HCT116 (cell line): ENCODE measurements at regions not wholly inside any gene's neighbourhood (a gene's known extent, or its start where the extent isn't known, plus 50 kb on each side); places are given as distances from the start of the nearest gene placed in this dataset.

Source experiments
- ELF1 ChIP-seq: IDR thresholded peaks from 2 replicates; pipeline ENCODE4 v1.6.1; 2012; ENCODE audit warnings: low read depth, borderline replicate concordance
- EZH2 ChIP-seq: fragments of 200-600 bp; sonication (generic); IDR thresholded peaks from 2 replicates; pipeline ENCODE4 v1.6.1; 2017; ENCODE audit warnings: antibody characterized with exemption, mixed run types
- JUND ChIP-seq: IDR thresholded peaks from 2 replicates; pipeline ENCODE4 v1.6.1; 2012
- POLR2A ChIP-seq: IDR thresholded peaks from 2 replicates; pipeline ENCODE4 v1.7.0; 2011; ENCODE audit warnings: borderline replicate concordance; ENCODE audit not compliant: insufficient read depth, insufficient read length; ENCODE audit errors: extremely low read depth
- POLR2AphosphoS5 ChIP-seq: IDR thresholded peaks from 2 replicates; pipeline ENCODE4 v1.6.1; 2011; ENCODE audit warnings: mild to moderate bottlenecking, low read depth, low read length, moderate library complexity
- SIN3A ChIP-seq: IDR thresholded peaks from 2 replicates; pipeline ENCODE4 v1.6.1; 2012; ENCODE audit warnings: low read depth
- SP1 ChIP-seq: IDR thresholded peaks from 2 replicates; pipeline ENCODE4 v1.6.1; 2012; ENCODE audit warnings: low read depth
- SRF ChIP-seq: IDR thresholded peaks from 2 replicates; pipeline ENCODE4 v1.6.1; 2012; ENCODE audit warnings: low read depth
- TCF7L2 ChIP-seq: IDR thresholded peaks from 2 replicates; pipeline ENCODE4 v1.7.0; 2011; ENCODE audit warnings: borderline replicate concordance, inconsistent platforms; ENCODE audit not compliant: insufficient read depth, insufficient read length; ENCODE audit errors: extremely low read depth
- TF ChIP-seq, protein P1 (sequence below): IDR thresholded peaks from 2 replicates; pipeline ENCODE4 v1.6.1; 2012
- TF ChIP-seq, protein P2 (sequence below), 3 experiments: fragments of 200-600 bp in 1 of 3; sonication (generic) in 1 of 3; IDR thresholded peaks in 2 of 3; conservative IDR thresholded peaks in 1 of 3; 2 replicates each; pipeline ENCODE4 v1.5.1; 2012 to 2017; ENCODE audit warnings: low read depth in 2 of 3, low read length in 2 of 3, antibody characterized with exemption in 1 of 3, borderline replicate concordance in 1 of 3, control low read depth in 1 of 3, mild to moderate bottlenecking in 1 of 3, mixed read lengths in 1 of 3, mixed run types in 1 of 3, moderate library complexity in 1 of 3; ENCODE audit not compliant: insufficient read depth in 1 of 3
- TF ChIP-seq, protein P3 (sequence below): IDR thresholded peaks from 2 replicates; pipeline ENCODE4 v1.6.1; 2012; ENCODE audit warnings: low read depth

DNA sequence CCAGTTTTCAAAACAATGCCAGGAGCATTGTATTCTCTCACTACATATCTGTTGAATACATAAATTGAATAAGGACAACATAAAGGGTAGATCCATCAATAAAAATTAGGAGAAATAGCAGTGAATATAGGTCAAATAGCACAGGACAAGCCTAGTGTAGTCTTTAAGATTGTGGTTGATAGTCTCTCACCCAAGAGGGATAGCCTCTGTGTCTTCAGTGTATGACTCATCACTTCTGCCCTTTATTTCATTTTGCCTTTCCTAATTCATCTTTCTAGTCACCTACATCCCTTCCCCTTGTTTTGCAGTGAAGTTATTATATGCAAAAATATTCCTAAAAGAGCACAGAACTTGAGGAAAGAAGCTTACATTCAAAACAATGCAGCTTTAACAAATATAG is 335.0 kb upstream of the TUSC1 start:
- TF ChIP-seq POLR2AphosphoS5 = no peak
- TF ChIP-seq, protein P1, sequence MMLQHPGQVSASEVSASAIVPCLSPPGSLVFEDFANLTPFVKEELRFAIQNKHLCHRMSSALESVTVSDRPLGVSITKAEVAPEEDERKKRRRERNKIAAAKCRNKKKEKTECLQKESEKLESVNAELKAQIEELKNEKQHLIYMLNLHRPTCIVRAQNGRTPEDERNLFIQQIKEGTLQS = no peak
- no peak for TF ChIP-seq EZH2
- TF ChIP-seq POLR2A = no peak
- TF ChIP-seq, protein P2, sequence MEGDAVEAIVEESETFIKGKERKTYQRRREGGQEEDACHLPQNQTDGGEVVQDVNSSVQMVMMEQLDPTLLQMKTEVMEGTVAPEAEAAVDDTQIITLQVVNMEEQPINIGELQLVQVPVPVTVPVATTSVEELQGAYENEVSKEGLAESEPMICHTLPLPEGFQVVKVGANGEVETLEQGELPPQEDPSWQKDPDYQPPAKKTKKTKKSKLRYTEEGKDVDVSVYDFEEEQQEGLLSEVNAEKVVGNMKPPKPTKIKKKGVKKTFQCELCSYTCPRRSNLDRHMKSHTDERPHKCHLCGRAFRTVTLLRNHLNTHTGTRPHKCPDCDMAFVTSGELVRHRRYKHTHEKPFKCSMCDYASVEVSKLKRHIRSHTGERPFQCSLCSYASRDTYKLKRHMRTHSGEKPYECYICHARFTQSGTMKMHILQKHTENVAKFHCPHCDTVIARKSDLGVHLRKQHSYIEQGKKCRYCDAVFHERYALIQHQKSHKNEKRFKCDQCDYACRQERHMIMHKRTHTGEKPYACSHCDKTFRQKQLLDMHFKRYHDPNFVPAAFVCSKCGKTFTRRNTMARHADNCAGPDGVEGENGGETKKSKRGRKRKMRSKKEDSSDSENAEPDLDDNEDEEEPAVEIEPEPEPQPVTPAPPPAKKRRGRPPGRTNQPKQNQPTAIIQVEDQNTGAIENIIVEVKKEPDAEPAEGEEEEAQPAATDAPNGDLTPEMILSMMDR (IDR thresholded peaks at IDR 0.05 in 2 of 3, conservative IDR thresholded peaks at IDR 0.05 in 1 of 3; ENCODE audit: borderline replicate concordance in 1 of 3, insufficient read depth in 1 of 3, low read depth in 2 of 3, low read length in 2 of 3) = no peak
- TF ChIP-seq SP1 = no peak
- TF ChIP-seq, protein P3, sequence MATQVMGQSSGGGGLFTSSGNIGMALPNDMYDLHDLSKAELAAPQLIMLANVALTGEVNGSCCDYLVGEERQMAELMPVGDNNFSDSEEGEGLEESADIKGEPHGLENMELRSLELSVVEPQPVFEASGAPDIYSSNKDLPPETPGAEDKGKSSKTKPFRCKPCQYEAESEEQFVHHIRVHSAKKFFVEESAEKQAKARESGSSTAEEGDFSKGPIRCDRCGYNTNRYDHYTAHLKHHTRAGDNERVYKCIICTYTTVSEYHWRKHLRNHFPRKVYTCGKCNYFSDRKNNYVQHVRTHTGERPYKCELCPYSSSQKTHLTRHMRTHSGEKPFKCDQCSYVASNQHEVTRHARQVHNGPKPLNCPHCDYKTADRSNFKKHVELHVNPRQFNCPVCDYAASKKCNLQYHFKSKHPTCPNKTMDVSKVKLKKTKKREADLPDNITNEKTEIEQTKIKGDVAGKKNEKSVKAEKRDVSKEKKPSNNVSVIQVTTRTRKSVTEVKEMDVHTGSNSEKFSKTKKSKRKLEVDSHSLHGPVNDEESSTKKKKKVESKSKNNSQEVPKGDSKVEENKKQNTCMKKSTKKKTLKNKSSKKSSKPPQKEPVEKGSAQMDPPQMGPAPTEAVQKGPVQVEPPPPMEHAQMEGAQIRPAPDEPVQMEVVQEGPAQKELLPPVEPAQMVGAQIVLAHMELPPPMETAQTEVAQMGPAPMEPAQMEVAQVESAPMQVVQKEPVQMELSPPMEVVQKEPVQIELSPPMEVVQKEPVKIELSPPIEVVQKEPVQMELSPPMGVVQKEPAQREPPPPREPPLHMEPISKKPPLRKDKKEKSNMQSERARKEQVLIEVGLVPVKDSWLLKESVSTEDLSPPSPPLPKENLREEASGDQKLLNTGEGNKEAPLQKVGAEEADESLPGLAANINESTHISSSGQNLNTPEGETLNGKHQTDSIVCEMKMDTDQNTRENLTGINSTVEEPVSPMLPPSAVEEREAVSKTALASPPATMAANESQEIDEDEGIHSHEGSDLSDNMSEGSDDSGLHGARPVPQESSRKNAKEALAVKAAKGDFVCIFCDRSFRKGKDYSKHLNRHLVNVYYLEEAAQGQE = no peak
- no peak for TF ChIP-seq TCF7L2
- no peak for TF ChIP-seq SRF
- TF ChIP-seq SIN3A = no peak
- TF ChIP-seq ELF1 = no peak
- TF ChIP-seq JUND = no peak
